ENCODE measurements at regions not wholly inside any gene's neighbourhood (a gene's known extent, or its start where the extent isn't known, plus 50 kb on each side); places are given as distances from the start of the nearest gene placed in this dataset.

GRCh38 chr20:21820688-21821087, 115.2 kb downstream of the PAX1 start:
- Histone ChIP-seq H3K4me3 (ENCODE audit: low read depth, low read length) (no peak overlapping the region), H3K9me3 (ENCODE audit: control insufficient read depth, insufficient read depth, low read length) (peaks cover 8% of the 10 kb centered on the region; the same call in 1 of the 2 replicates), H3K27ac (ENCODE audit: low read depth, low read length) (no peak overlapping the region), H3K27me3 (ENCODE audit: control insufficient read depth, insufficient read depth, low read length) (no peaks in the 10 kb centered on the region)
- TF ChIP-seq, protein P1, sequence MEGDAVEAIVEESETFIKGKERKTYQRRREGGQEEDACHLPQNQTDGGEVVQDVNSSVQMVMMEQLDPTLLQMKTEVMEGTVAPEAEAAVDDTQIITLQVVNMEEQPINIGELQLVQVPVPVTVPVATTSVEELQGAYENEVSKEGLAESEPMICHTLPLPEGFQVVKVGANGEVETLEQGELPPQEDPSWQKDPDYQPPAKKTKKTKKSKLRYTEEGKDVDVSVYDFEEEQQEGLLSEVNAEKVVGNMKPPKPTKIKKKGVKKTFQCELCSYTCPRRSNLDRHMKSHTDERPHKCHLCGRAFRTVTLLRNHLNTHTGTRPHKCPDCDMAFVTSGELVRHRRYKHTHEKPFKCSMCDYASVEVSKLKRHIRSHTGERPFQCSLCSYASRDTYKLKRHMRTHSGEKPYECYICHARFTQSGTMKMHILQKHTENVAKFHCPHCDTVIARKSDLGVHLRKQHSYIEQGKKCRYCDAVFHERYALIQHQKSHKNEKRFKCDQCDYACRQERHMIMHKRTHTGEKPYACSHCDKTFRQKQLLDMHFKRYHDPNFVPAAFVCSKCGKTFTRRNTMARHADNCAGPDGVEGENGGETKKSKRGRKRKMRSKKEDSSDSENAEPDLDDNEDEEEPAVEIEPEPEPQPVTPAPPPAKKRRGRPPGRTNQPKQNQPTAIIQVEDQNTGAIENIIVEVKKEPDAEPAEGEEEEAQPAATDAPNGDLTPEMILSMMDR (IDR thresholded peaks at IDR 0.05; ENCODE audit: low read depth, low read length): no peak
- ChIA-PET POLR2A (no interaction called here), CTCF (no interaction called here)
- no peak for DNase-seq (ENCODE audit: low read depth, low spot score)

- no peak overlapping the region for H3K4me3 ChIP-seq (ENCODE audit: low read depth, low read length)
- TF ChIP-seq, protein P1 (IDR thresholded peaks at IDR 0.05; ENCODE audit: low read depth, low read length): no peak
- no peak for DNase-seq (ENCODE audit: low read depth, low spot score)
- POLR2A ChIA-PET: no interaction called here
- H3K27me3 ChIP-seq (ENCODE audit: control insufficient read depth, insufficient read depth, low read length): no peaks in the 10 kb centered on the region
- CTCF ChIA-PET: no interaction called here
- peaks cover 4% of the 10 kb centered on the region; the same call in 1 of the 2 replicates for H3K9me3 ChIP-seq (ENCODE audit: control insufficient read depth, insufficient read depth, low read length)
- no peak overlapping the region for H3K27ac ChIP-seq (ENCODE audit: low read depth, low read length)
These were observed 114.6 kb downstream of the PAX1 start for GRCh38 chr20:21820045-21820444.

GRCh38 chr20:21812379-21812778, 106.9 kb downstream of the PAX1 start:
- no peak overlapping the region for H3K4me3 ChIP-seq (ENCODE audit: low read depth, low read length)

GRCh38 chr20:21809961-21810523, 104.6 kb downstream of the PAX1 start:
- POLR2A ChIA-PET: no interaction called here
- H3K27me3 ChIP-seq (ENCODE audit: control insufficient read depth, insufficient read depth, low read length): no peaks in the 10 kb centered on the region
- TF ChIP-seq, protein P1 (IDR thresholded peaks at IDR 0.05; ENCODE audit: low read depth, low read length): no peak
- H3K9me3 ChIP-seq (ENCODE audit: control insufficient read depth, insufficient read depth, low read length): peaks cover 40% of the 10 kb centered on the region
- H3K27ac ChIP-seq (ENCODE audit: low read depth, low read length): no peak overlapping the region
- DNase-seq (ENCODE audit: low read depth, low spot score): no peak
- H3K4me3 ChIP-seq (ENCODE audit: low read depth, low read length): no peak overlapping the region
- CTCF ChIA-PET: no interaction called here

More at GRCh38 chr20:21812379-21812778, 106.9 kb downstream of the PAX1 start:
- CTCF ChIA-PET: no interaction called here
- no peak overlapping the region for H3K27ac ChIP-seq (ENCODE audit: low read depth, low read length)
- H3K9me3 ChIP-seq (ENCODE audit: control insufficient read depth, insufficient read depth, low read length): peaks cover 39% of the 10 kb centered on the region
- DNase-seq (ENCODE audit: low read depth, low spot score): no peak
- TF ChIP-seq, protein P1 (IDR thresholded peaks at IDR 0.05; ENCODE audit: low read depth, low read length): no peak
- no peaks in the 10 kb centered on the region for H3K27me3 ChIP-seq (ENCODE audit: control insufficient read depth, insufficient read depth, low read length)
- POLR2A ChIA-PET: no interaction called here

GRCh38 chr20:21808863-21809664, 103.6 kb downstream of the PAX1 start:
- H3K4me3 ChIP-seq (ENCODE audit: low read depth, low read length): no peak overlapping the region
- no peak for DNase-seq (ENCODE audit: low read depth, low spot score)
- ChIA-PET CTCF (no interaction called here), POLR2A (no interaction called here)
- no peaks in the 10 kb centered on the region for H3K27me3 ChIP-seq (ENCODE audit: control insufficient read depth, insufficient read depth, low read length)
- TF ChIP-seq, protein P1 (IDR thresholded peaks at IDR 0.05; ENCODE audit: low read depth, low read length): no peak
- peaks cover 49% of the 10 kb centered on the region for H3K9me3 ChIP-seq (ENCODE audit: control insufficient read depth, insufficient read depth, low read length)
- no peak overlapping the region for H3K27ac ChIP-seq (ENCODE audit: low read depth, low read length)
